Progenitor cell of endocrine pancreas (in vitro differentiated cells): ENCODE measurements at regions not wholly inside any gene's neighbourhood (a gene's known extent, or its start where the extent isn't known, plus 50 kb on each side); places are given as distances from the start of the nearest gene placed in this dataset.

Source experiments
- DNase-seq: peaks from one replicate; pipeline ENCODE4 v3.0.0; 2021; ENCODE audit warnings: low spot score; ENCODE audit not compliant: unreplicated experiment
- H3K27ac Mint-ChIP-seq: 2 replicates; pipeline ENCODE4 v1.8.0; 2021; ENCODE audit warnings: mild to moderate bottlenecking, moderate library complexity, mixed read lengths
- H3K27me3 Mint-ChIP-seq: 2 replicates; pipeline ENCODE4 v1.8.0; 2021; ENCODE audit warnings: mixed read lengths
- H3K36me3 Mint-ChIP-seq: 2 replicates; pipeline ENCODE4 v1.8.0; 2022; ENCODE audit warnings: mixed read lengths; ENCODE audit not compliant: insufficient read depth
- H3K4me1 Mint-ChIP-seq: 2 replicates; pipeline ENCODE4 v1.8.0; 2021; ENCODE audit warnings: low read depth, mixed read lengths
- H3K4me3 Mint-ChIP-seq: 2 replicates; pipeline ENCODE4 v1.8.0; 2021; ENCODE audit warnings: low read depth, mild to moderate bottlenecking, moderate library complexity, mixed read lengths
- H3K9me3 Mint-ChIP-seq: 2 replicates; pipeline ENCODE4 v1.8.0; 2021; ENCODE audit warnings: low read depth, mixed read lengths
- CTCF ChIP-seq: fragments of 200-600 bp; sonication (generic); IDR thresholded peaks from one replicate; pipeline ENCODE4 v1.5.0; 2021; ENCODE audit warnings: antibody characterized with exemption, mild to moderate bottlenecking; ENCODE audit not compliant: unreplicated experiment

- no peaks in the 10 kb centered on the region for H3K27me3 Mint-ChIP-seq
- no peak overlapping the region for H3K4me3 Mint-ChIP-seq
- H3K36me3 Mint-ChIP-seq: no peaks in the 10 kb centered on the region
- no peak for DNase-seq
- no peak overlapping the region for H3K27ac Mint-ChIP-seq
- no peaks in the 10 kb centered on the region for H3K4me1 Mint-ChIP-seq
- H3K9me3 Mint-ChIP-seq: no peaks in the 10 kb centered on the region
- TF ChIP-seq CTCF: no peak
Observed at GRCh38 chr2:41216978-41217377, 765.1 kb upstream of the SLC8A1 start.

- H3K4me3 Mint-ChIP-seq: no peak overlapping the region
- no peaks in the 10 kb centered on the region for H3K36me3 Mint-ChIP-seq
- no peaks in the 10 kb centered on the region for H3K27me3 Mint-ChIP-seq
- no peak for TF ChIP-seq CTCF
- no peaks in the 10 kb centered on the region for H3K9me3 Mint-ChIP-seq
- H3K27ac Mint-ChIP-seq: no peak overlapping the region
- DNase-seq: no peak
- no peaks in the 10 kb centered on the region for H3K4me1 Mint-ChIP-seq
Observed at GRCh38 chr2:41222593-41222992, 770.7 kb upstream of the SLC8A1 start.

GRCh38 chr2:41234093-41234492, 782.2 kb upstream of the SLC8A1 start:
- TF ChIP-seq CTCF: no peak
- Mint-ChIP-seq H3K9me3 (peaks cover 12% of the 10 kb centered on the region), H3K27ac (no peak overlapping the region), H3K4me1 (peaks cover 5% of the 10 kb centered on the region), H3K36me3 (no peaks in the 10 kb centered on the region), H3K27me3 (no peaks in the 10 kb centered on the region), H3K4me3 (no peak overlapping the region)
- no peak for DNase-seq

GRCh38 chr2:41241325-41242000, 789.6 kb upstream of the SLC8A1 start:
- no peak overlapping the region for H3K27ac Mint-ChIP-seq
- no peak for DNase-seq
- no peaks in the 10 kb centered on the region for H3K36me3 Mint-ChIP-seq
- TF ChIP-seq CTCF: no peak
- no peaks in the 10 kb centered on the region for H3K4me1 Mint-ChIP-seq
- no peaks in the 10 kb centered on the region for H3K27me3 Mint-ChIP-seq
- H3K9me3 Mint-ChIP-seq: no peaks in the 10 kb centered on the region
- no peak overlapping the region for H3K4me3 Mint-ChIP-seq

GRCh38 chr2:41242001-41242331, 790.1 kb upstream of the SLC8A1 start:
- DNase-seq: no peak
- H3K4me3 Mint-ChIP-seq: no peak overlapping the region
- no peaks in the 10 kb centered on the region for H3K4me1 Mint-ChIP-seq
- H3K27me3 Mint-ChIP-seq: no peaks in the 10 kb centered on the region
- H3K27ac Mint-ChIP-seq: no peak overlapping the region
- H3K36me3 Mint-ChIP-seq: no peaks in the 10 kb centered on the region
- no peak for TF ChIP-seq CTCF
- no peaks in the 10 kb centered on the region for H3K9me3 Mint-ChIP-seq
